Endometrium (tissue), 2 donors: ENCODE measurements at regions not wholly inside any gene's neighbourhood (a gene's known extent, or its start where the extent isn't known, plus 50 kb on each side); places are given as distances from the start of the nearest gene placed in this dataset.
"Not testable (repeated sequence)": the region's sequence is repeated elsewhere in the genome, so short reads cannot be mapped to it uniquely, and the experiment has no call there.

ENCODE experiments used
- FAIRE-seq: peaks from 2 replicates; lab custom pipeline; 2012; peaks lifted over from hg19 to GRCh38; lab: Jason Lieb, UNC
- donor health status: control.
- donor health status: control.

- FAIRE-seq: no peak
These were observed 153.8 kb downstream of the DEPDC1B start for GRCh38 chr5:60546207-60546606.

GRCh38 chr5:60545551-60545950 is 154.4 kb downstream of the DEPDC1B start:
- no peak for FAIRE-seq

- FAIRE-seq: no peak
These were observed 155.8 kb downstream of the DEPDC1B start for GRCh38 chr5:60544142-60544541.

GRCh38 chr5:60541980-60542379 is 158.0 kb downstream of the DEPDC1B start:
- FAIRE-seq: no peak

GRCh38 chr5:60540856-60541805 is 158.8 kb downstream of the DEPDC1B start:
- no peak for FAIRE-seq

- FAIRE-seq: no peak
These were observed 160.8 kb downstream of the DEPDC1B start for GRCh38 chr5:60538955-60539866.

GRCh38 chr5:60538426-60538825 is 161.5 kb downstream of the DEPDC1B start:
- FAIRE-seq: no peak

- FAIRE-seq: no peak
These were observed 164.0 kb downstream of the DEPDC1B start for GRCh38 chr5:60535951-60536350.

- no peak for FAIRE-seq
These were observed 164.8 kb downstream of the DEPDC1B start for GRCh38 chr5:60535198-60535597.

- no peak for FAIRE-seq
These were observed 166.2 kb downstream of the DEPDC1B start for GRCh38 chr5:60533789-60534188.

- not testable (repeated sequence) for FAIRE-seq
These were observed 167.2 kb downstream of the DEPDC1B start for GRCh38 chr5:60532796-60533195.

- not testable (repeated sequence) for FAIRE-seq
These were observed 169.7 kb downstream of the DEPDC1B start for GRCh38 chr5:60530144-60530848.

- no peak for FAIRE-seq
These were observed 171.0 kb downstream of the DEPDC1B start for GRCh38 chr5:60529001-60529400.

GRCh38 chr5:60527072-60527471 is 172.9 kb downstream of the DEPDC1B start:
- FAIRE-seq: no peak

GRCh38 chr5:60526336-60526875 is 173.6 kb downstream of the DEPDC1B start:
- FAIRE-seq: no peak

- no peak for FAIRE-seq
These were observed 177.6 kb downstream of the DEPDC1B start for GRCh38 chr5:60522292-60522905.

GRCh38 chr5:60521376-60522291 is 178.3 kb downstream of the DEPDC1B start:
- no peak for FAIRE-seq

- FAIRE-seq: no peak
These were observed 179.3 kb downstream of the DEPDC1B start for GRCh38 chr5:60520451-60521227.

GRCh38 chr5:60519372-60519771 is 180.6 kb downstream of the DEPDC1B start:
- FAIRE-seq: no peak
